ENCODE measurements at regions not wholly inside any gene's neighbourhood (a gene's known extent, or its start where the extent isn't known, plus 50 kb on each side); places are given as distances from the start of the nearest gene placed in this dataset.

- TF ChIP-seq CTCF (IDR thresholded peaks at IDR 0.05) = no peak
- 66 to 83% (median 73%) methylated on average over 3 of the region's 3 CpGs for WGBS, 4 donors
- Histone ChIP-seq H3K27me3 (no peaks in the 10 kb centered on the region), H3K4me1 (replicated peaks in 1 of 2) (no peaks in the 10 kb centered on the region), H3K9me3 (replicated peaks in 1 of 3) (no peaks in the 10 kb centered on the region), H3K27ac (no peak overlapping the region), H3K4me3 (no peak overlapping the region), H3K36me3 (replicated peaks in 1 of 2) (no peaks in the 10 kb centered on the region)
- intact Hi-C loops (cut with DNase I) = no loop called here
- no peak for DNase-seq
These were observed 358.9 kb downstream of the ICE1 start for GRCh38 chr5:5781335-5781734.

- Histone ChIP-seq H3K4me1 (replicated peaks in 1 of 2) (no peaks in the 10 kb centered on the region), H3K9me3 (replicated peaks in 1 of 3) (no peaks in the 10 kb centered on the region), H3K27me3 (no peaks in the 10 kb centered on the region), H3K27ac (no peak overlapping the region), H3K4me3 (no peak overlapping the region), H3K36me3 (replicated peaks in 1 of 2) (no peaks in the 10 kb centered on the region)
- DNase-seq = no peak
- intact Hi-C loops (cut with DNase I) = no loop called here
- 84 to 90% (median 87%) methylated on average over 3 of the region's 3 CpGs for WGBS, 4 donors
- TF ChIP-seq POLR2A (IDR thresholded peaks at IDR 0.05) (no peak), CTCF (IDR thresholded peaks at IDR 0.05) (no peak)
These were observed 357.8 kb downstream of the ICE1 start for GRCh38 chr5:5780253-5780652.

GRCh38 chr5:5777013-5777412, 354.5 kb downstream of the ICE1 start:
- no peaks in the 10 kb centered on the region for H3K9me3 ChIP-seq (replicated peaks in 1 of 3)
- WGBS, 4 donors = 70 to 86% (median 82%) methylated on average over 2 of the region's 2 CpGs
- intact Hi-C loops (cut with DNase I) = no loop called here
- no peaks in the 10 kb centered on the region for H3K27me3 ChIP-seq
- H3K4me1 ChIP-seq (replicated peaks in 1 of 2) = no peaks in the 10 kb centered on the region
- no peak overlapping the region for H3K4me3 ChIP-seq
- H3K27ac ChIP-seq = no peak overlapping the region
- no peak for TF ChIP-seq CTCF (IDR thresholded peaks at IDR 0.05)
- no peak for TF ChIP-seq POLR2A (IDR thresholded peaks at IDR 0.05)
- DNase-seq = no peak
- no peaks in the 10 kb centered on the region for H3K36me3 ChIP-seq (replicated peaks in 1 of 2)

- whole genome bisulfite sequencing, 4 donors = 94 to 97% (median 96%) methylated on average over 2 to 3 of the region's 3 CpGs
- intact Hi-C loops (cut with DNase I) = no loop called here
- no peak for DNase-seq
These were observed 349.7 kb downstream of the ICE1 start for GRCh38 chr5:5772202-5772601.

More at GRCh38 chr5:5772202-5772601, 349.7 kb downstream of the ICE1 start:
- Histone ChIP-seq H3K4me1 (replicated peaks in 1 of 2) (no peaks in the 10 kb centered on the region), H3K4me3 (no peak overlapping the region), H3K27ac (no peak overlapping the region), H3K27me3 (no peaks in the 10 kb centered on the region), H3K9me3 (replicated peaks in 1 of 3) (no peaks in the 10 kb centered on the region), H3K36me3 (replicated peaks in 1 of 2) (no peaks in the 10 kb centered on the region)
- TF ChIP-seq POLR2A (IDR thresholded peaks at IDR 0.05) (no peak), CTCF (IDR thresholded peaks at IDR 0.05) (no peak)

Measured in adrenal gland (tissue), 9 donors.